ENCODE measurements at regions not wholly inside any gene's neighbourhood (a gene's known extent, or its start where the extent isn't known, plus 50 kb on each side); places are given as distances from the start of the nearest gene placed in this dataset.
"Not testable (repeated sequence)": the region's sequence is repeated elsewhere in the genome, so short reads cannot be mapped to it uniquely, and the experiment has no call there.

- DNase-seq (ENCODE audit: low spot score); H3K9me3 ChIP-seq; H3K27ac ChIP-seq; H3K4me1 ChIP-seq (replicated peaks); H3K27me3 ChIP-seq (replicated peaks; ENCODE audit: insufficient read depth); intact Hi-C loops (cut with DNase I); H3K36me3 ChIP-seq; H3K4me3 ChIP-seq: not testable (repeated sequence)
- WGBS = 86% methylated on average over 10 of the region's 11 CpGs
Measured at GRCh38 chr15:24505216-24505615, 170.4 kb upstream of the NPAP1 start.

- H3K4me3 ChIP-seq; H3K9me3 ChIP-seq; H3K27ac ChIP-seq; H3K27me3 ChIP-seq (replicated peaks; ENCODE audit: insufficient read depth); intact Hi-C loops (cut with DNase I); H3K4me1 ChIP-seq (replicated peaks); DNase-seq (ENCODE audit: low spot score); H3K36me3 ChIP-seq: not testable (repeated sequence)
- WGBS = 84% methylated on average over 1 of the region's 1 CpG
Measured at GRCh38 chr15:24509714-24510113, 165.9 kb upstream of the NPAP1 start.

DNA sequence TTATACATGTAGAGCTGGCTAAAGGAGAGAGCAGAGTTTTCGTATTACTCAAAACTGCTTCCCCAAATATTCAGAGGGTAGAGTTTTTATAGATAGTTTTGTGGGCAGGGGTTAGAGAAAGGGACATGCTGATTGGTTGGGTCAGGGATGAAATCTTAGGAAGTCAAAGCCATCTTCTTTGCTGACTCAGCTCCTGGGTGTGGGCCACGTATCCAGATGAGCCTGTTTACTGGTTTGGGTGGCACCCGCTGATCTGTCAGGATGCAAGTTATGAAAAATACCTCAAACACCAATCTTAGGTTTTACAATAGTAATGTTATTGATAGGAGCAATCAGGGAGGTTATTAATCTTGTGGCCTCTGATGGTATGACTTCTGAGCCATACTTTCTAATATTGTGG lies 164.0 kb upstream of the NPAP1 start:
- H3K27ac ChIP-seq; H3K36me3 ChIP-seq; H3K4me1 ChIP-seq (replicated peaks); DNase-seq (ENCODE audit: low spot score); H3K27me3 ChIP-seq (replicated peaks; ENCODE audit: insufficient read depth); intact Hi-C loops (cut with DNase I); H3K4me3 ChIP-seq; H3K9me3 ChIP-seq: not testable (repeated sequence)
- WGBS = 87% methylated on average over 3 of the region's 3 CpGs

DNA sequence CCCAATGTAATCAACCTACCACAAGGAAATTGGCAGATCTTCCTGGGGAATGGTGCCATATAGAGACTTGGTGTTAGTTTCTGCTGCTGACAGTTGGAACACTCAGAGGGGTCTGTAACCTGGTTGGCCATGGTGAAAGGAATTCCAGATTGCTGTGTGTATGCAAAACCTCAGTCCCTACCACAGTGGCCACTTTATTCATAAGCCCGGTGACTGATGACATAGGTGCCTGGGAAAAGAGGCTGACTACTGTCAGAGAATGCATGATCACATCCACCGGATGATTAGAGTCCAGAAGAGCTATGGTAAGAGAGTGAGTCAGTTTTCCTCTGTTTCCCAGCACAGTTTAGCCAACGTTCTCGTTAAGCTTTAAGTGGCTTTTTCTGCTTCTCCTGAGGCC lies 156.8 kb upstream of the NPAP1 start:
- DNase-seq (ENCODE audit: low spot score); intact Hi-C loops (cut with DNase I); H3K27me3 ChIP-seq (replicated peaks; ENCODE audit: insufficient read depth); H3K4me1 ChIP-seq (replicated peaks); H3K27ac ChIP-seq; H3K9me3 ChIP-seq; H3K36me3 ChIP-seq; H3K4me3 ChIP-seq: not testable (repeated sequence)
- WGBS = 76% methylated on average over 4 of the region's 4 CpGs

GRCh38 chr15:24531235-24531634 lies 144.3 kb upstream of the NPAP1 start:
- H3K27ac ChIP-seq; H3K9me3 ChIP-seq; H3K36me3 ChIP-seq; H3K4me1 ChIP-seq (replicated peaks); intact Hi-C loops (cut with DNase I); DNase-seq (ENCODE audit: low spot score); H3K4me3 ChIP-seq; H3K27me3 ChIP-seq (replicated peaks; ENCODE audit: insufficient read depth): not testable (repeated sequence)
- 40% methylated on average over 3 of the region's 3 CpGs for WGBS

DNA sequence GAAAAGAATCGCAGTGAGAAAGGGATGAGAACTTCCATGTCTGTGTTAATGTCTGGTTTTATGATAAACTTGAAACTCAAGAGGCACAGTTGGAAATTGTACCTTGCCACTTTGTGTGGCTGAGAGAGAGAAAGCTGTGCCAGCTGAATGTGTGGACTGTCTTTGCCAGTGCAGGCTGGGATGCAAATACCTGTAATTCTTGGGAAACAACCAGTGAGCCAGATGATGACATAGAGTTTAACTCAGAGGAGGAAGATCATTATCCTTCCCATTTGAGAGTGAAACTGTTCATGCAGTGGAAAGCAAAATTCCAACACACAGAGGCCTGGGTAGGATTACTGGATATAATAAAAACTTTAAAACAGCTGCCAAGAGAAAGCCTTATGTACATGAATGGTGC lies 141.5 kb upstream of the NPAP1 start:
- H3K27me3 ChIP-seq (replicated peaks; ENCODE audit: insufficient read depth); H3K27ac ChIP-seq; H3K9me3 ChIP-seq; H3K4me3 ChIP-seq; DNase-seq (ENCODE audit: low spot score); intact Hi-C loops (cut with DNase I); H3K36me3 ChIP-seq; H3K4me1 ChIP-seq (replicated peaks): not testable (repeated sequence)
- WGBS = 82% methylated on average over 1 of the region's 1 CpG

- H3K27me3 ChIP-seq (replicated peaks; ENCODE audit: insufficient read depth); H3K9me3 ChIP-seq; intact Hi-C loops (cut with DNase I); H3K27ac ChIP-seq; H3K4me3 ChIP-seq; DNase-seq (ENCODE audit: low spot score); H3K4me1 ChIP-seq (replicated peaks); H3K36me3 ChIP-seq: not testable (repeated sequence)
- 82% methylated on average over 5 of the region's 5 CpGs for WGBS
Measured at GRCh38 chr15:24557281-24557680, 118.3 kb upstream of the NPAP1 start.

GRCh38 chr15:24607636-24608035 lies 67.9 kb upstream of the NPAP1 start:
- intact Hi-C loops (cut with DNase I) = no loop called here
- H3K9me3 ChIP-seq = no peaks in the 10 kb centered on the region
- no peaks in the 10 kb centered on the region for H3K27me3 ChIP-seq (replicated peaks; ENCODE audit: insufficient read depth)
- TF ChIP-seq CTCF (IDR thresholded peaks at IDR 0.05) (no peak), POLR2A (IDR thresholded peaks at IDR 0.05) (no peak), POLR2AphosphoS5 (IDR thresholded peaks at IDR 0.05) (no peak)
- no peaks in the 10 kb centered on the region for H3K36me3 ChIP-seq
- H3K4me3 ChIP-seq = no peak overlapping the region
- H3K27ac ChIP-seq = no peak overlapping the region
- DNase-seq (ENCODE audit: low spot score) = no peak
- no peaks in the 10 kb centered on the region for H3K4me1 ChIP-seq (replicated peaks)
- 71% methylated on average over 4 of the region's 4 CpGs for WGBS

- Histone ChIP-seq H3K36me3 (no peaks in the 10 kb centered on the region), H3K9me3 (no peaks in the 10 kb centered on the region), H3K27me3 (replicated peaks; ENCODE audit: insufficient read depth) (no peaks in the 10 kb centered on the region), H3K4me3 (no peak overlapping the region), H3K4me1 (replicated peaks) (no peaks in the 10 kb centered on the region), H3K27ac (no peak overlapping the region)
- 0% methylated on average over 1 of the region's 1 CpG for WGBS
- no peak for TF ChIP-seq POLR2A (IDR thresholded peaks at IDR 0.05)
- no peak for TF ChIP-seq CTCF (IDR thresholded peaks at IDR 0.05)
- no peak for TF ChIP-seq POLR2AphosphoS5 (IDR thresholded peaks at IDR 0.05)
- DNase-seq (ENCODE audit: low spot score) = no peak
- intact Hi-C loops (cut with DNase I) = no loop called here
Measured at GRCh38 chr15:24617646-24618045, 57.9 kb upstream of the NPAP1 start.

All from prostate gland (tissue), 2 donors.